Kidney (tissue), 13 donors: ENCODE measurements at regions not wholly inside any gene's neighbourhood (a gene's known extent, or its start where the extent isn't known, plus 50 kb on each side); places are given as distances from the start of the nearest gene placed in this dataset.

ENCODE experiments used
- DNase-seq, 5 donors: peaks; one replicate each; pipeline ENCODE4 v3.0.0-alpha.2; 2013 to 2020
- FAIRE-seq: peaks from 2 replicates; lab custom pipeline; 2012; peaks lifted over from hg19 to GRCh38; lab: Jason Lieb, UNC
- H3K27ac ChIP-seq, 2 donors: one replicate each; pipeline ENCODE4 v1.7.0; 2013; ENCODE audit warnings: low read depth in 2 of 2, low read length in 2 of 2, inconsistent platforms in 1 of 2
- H3K27me3 ChIP-seq: one replicate; pipeline ENCODE4 v1.7.1; 2013; ENCODE audit warnings: low read length, inconsistent platforms; ENCODE audit not compliant: control insufficient read depth, insufficient read depth
- H3K36me3 ChIP-seq, 3 donors: one replicate each; pipeline versions ENCODE4 v1.7.0 to v1.7.1; 2013; ENCODE audit warnings: low read length in 3 of 3, control low read depth in 1 of 3, inconsistent platforms in 1 of 3; ENCODE audit not compliant: insufficient read depth in 3 of 3, control insufficient read depth in 2 of 3
- H3K4me1 ChIP-seq, 3 donors: one replicate each; pipeline versions ENCODE4 v1.7.0 to v1.7.1; 2013; ENCODE audit warnings: low read length in 3 of 3, inconsistent platforms in 1 of 3, low read depth in 1 of 3; ENCODE audit not compliant: control insufficient read depth in 2 of 3, insufficient read depth in 2 of 3
- H3K4me3 ChIP-seq, 3 donors: one replicate each; pipeline versions ENCODE4 v1.7.0 to v1.8.1; 2013; ENCODE audit warnings: low read length in 3 of 3, control low read depth in 1 of 3, inconsistent platforms in 1 of 3
- H3K9ac ChIP-seq, 3 donors: one replicate each; pipeline versions ENCODE4 v1.7.0 to v1.7.1; 2013; ENCODE audit warnings: low read length in 3 of 3, control low read depth in 1 of 3, inconsistent platforms in 1 of 3
- H3K9me3 ChIP-seq, 3 donors: one replicate each; pipeline versions ENCODE4 v1.7.0 to v1.7.1; 2013; ENCODE audit warnings: low read length in 3 of 3, control low read depth in 1 of 3, inconsistent platforms in 1 of 3; ENCODE audit not compliant: control insufficient read depth in 2 of 3, insufficient read depth in 1 of 3
- CTCF ChIP-seq: IDR thresholded peaks from 3 replicates; pipeline ENCODE4 v1.5.1; 2012; ENCODE audit warnings: mild to moderate bottlenecking, moderate library complexity, borderline replicate concordance; ENCODE audit not compliant: insufficient read depth; ENCODE audit errors: extremely low read depth
- intact Hi-C: fragments of 100-400 bp; cut with DNase I; formaldehyde crosslinking; loops from one replicate; pipeline ENCODE4 v1.11.1; 2022
- donor health status: control.
- donor health status: control.
- donor health status: control.
- donor health status: control.
- donor health status: control.
- donor health status: DM: yes; HTN: yes; CAD: no.
- donor health status: Normal renal cell carcinoma (clear cell type).

DNA sequence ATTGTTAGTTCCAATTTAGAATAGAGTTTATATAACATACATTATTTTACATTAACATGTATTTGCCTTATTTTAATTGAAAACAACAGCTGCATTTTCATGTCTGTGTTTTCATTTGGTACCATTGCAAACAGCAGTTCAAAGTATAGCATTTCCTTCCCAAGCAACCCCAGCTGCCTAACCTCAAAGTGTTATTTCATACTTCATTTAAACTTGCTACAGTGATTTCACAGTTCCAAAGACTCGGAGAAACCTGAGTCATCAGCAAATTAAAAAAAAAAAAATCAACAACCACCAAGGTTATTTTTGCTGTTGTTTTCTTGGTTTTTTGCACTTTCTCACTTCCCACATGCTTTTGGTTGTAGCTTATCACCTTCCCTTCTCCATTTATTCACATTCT, 236.5 kb upstream of the SPHKAP start:
- H3K9me3 ChIP-seq = no peaks in the 10 kb centered on the region
- no peaks in the 10 kb centered on the region for H3K4me1 ChIP-seq
- H3K4me3 ChIP-seq = no peak overlapping the region
- H3K27ac ChIP-seq = no peak overlapping the region
- H3K9ac ChIP-seq = no peak overlapping the region
- DNase-seq = peak in 2 of 5 donors; percentile 13 to 19
- intact Hi-C loops = no loop called here
- no peaks in the 10 kb centered on the region for H3K36me3 ChIP-seq
- no peak for TF ChIP-seq CTCF
- no peaks in the 10 kb centered on the region for H3K27me3 ChIP-seq
- FAIRE-seq = no peak

- H3K4me1 ChIP-seq = no peaks in the 10 kb centered on the region
- no peak for DNase-seq
- no peak for TF ChIP-seq CTCF
- no peak overlapping the region for H3K27ac ChIP-seq
- no peaks in the 10 kb centered on the region for H3K9me3 ChIP-seq
- no peak overlapping the region for H3K9ac ChIP-seq
- intact Hi-C loops = no loop called here
- no peaks in the 10 kb centered on the region for H3K27me3 ChIP-seq
- H3K4me3 ChIP-seq = no peak overlapping the region
- no peak for FAIRE-seq
- no peaks in the 10 kb centered on the region for H3K36me3 ChIP-seq
Measured at GRCh38 chr2:228417526-228417925, 236.0 kb upstream of the SPHKAP start.

DNA sequence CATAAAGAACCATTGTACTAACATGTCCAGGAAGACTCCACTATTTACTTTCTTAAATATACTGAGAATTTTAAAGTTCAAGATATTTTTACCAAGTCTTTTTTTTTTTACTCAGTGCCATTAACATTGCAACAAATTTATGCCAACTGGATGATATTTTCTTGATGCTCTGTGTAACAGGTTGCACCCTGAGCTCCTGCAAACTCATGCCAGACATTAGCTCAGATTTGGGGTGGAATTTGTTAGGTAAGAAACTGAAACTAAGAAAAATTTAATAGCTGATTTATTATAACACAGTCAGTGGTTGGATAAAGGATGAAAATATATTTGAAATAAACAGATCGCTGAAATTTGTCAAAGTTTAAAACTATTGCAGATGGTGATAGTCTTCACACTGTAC, 228.6 kb upstream of the SPHKAP start:
- Histone ChIP-seq H3K4me3 (no peak overlapping the region), H3K9ac (no peak overlapping the region), H3K27ac (no peak overlapping the region), H3K27me3 (no peaks in the 10 kb centered on the region), H3K36me3 (no peaks in the 10 kb centered on the region), H3K4me1 (no peaks in the 10 kb centered on the region), H3K9me3 (no peaks in the 10 kb centered on the region)
- DNase-seq = no peak
- intact Hi-C loops = no loop called here
- no peak for TF ChIP-seq CTCF
- FAIRE-seq = no peak

DNA sequence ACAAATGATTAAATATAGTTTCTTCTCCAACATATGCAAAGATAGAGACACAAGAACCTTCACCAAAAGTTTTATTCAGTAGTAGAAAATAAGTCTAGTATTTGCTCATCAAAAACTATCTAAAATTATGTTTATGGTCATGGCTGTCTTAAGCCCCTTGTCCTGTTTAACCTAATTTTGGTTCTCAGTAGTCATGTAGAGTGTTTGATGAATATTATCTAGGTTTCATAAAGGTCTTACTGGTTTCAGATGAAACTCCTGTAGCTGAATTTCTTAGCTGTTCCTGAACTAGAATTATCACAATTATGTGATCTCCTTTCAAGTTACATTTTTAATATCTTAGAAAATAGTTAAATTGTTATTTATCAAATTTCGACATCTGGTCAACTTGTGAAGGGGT, 228.0 kb upstream of the SPHKAP start:
- DNase-seq = no peak
- no peak for TF ChIP-seq CTCF
- no peak overlapping the region for H3K9ac ChIP-seq
- H3K27ac ChIP-seq = no peak overlapping the region
- H3K4me3 ChIP-seq = no peak overlapping the region
- intact Hi-C loops = no loop called here
- no peaks in the 10 kb centered on the region for H3K4me1 ChIP-seq
- no peaks in the 10 kb centered on the region for H3K27me3 ChIP-seq
- H3K36me3 ChIP-seq = no peaks in the 10 kb centered on the region
- H3K9me3 ChIP-seq = no peaks in the 10 kb centered on the region
- no peak for FAIRE-seq
